Activated CD8-positive, alpha-beta memory T cell treated with anti-CD3 and anti-CD28 coated beads, Interleukin-2, amount 10 ng/mL, durations not matched to agents 7 days and 5 days (primary cell): ENCODE measurements at regions not wholly inside any gene's neighbourhood (a gene's known extent, or its start where the extent isn't known, plus 50 kb on each side); places are given as distances from the start of the nearest gene placed in this dataset.

Experiments
- ATAC-seq: fragments of 150-1000 bp; cut with Tn5 transposase; one replicate; pipeline ENCODE4 v1.10.0; 2021; ENCODE audit warnings: moderate library complexity
- CTCF ChIA-PET: fragments of 350-600 bp; sonication (Branson Sonifier 250); formaldehyde crosslinking; loops from one replicate; lab custom pipeline; 2021; ENCODE audit warnings: antibody characterized with exemption; lab: Charles Lee
- DNase-seq: peaks from one replicate; pipeline ENCODE4 v3.0.0-alpha.2; 2020
- H3K27ac Mint-ChIP-seq: one replicate; pipeline ENCODE4 v1.8.0; 2021; ENCODE audit warnings: mild to moderate bottlenecking, mixed read lengths
- H3K27me3 Mint-ChIP-seq: one replicate; pipeline ENCODE4 v1.8.0; 2021; ENCODE audit warnings: mixed read lengths
- H3K36me3 Mint-ChIP-seq: one replicate; pipeline ENCODE4 v1.8.0; 2021; ENCODE audit warnings: mild to moderate bottlenecking, mixed read lengths
- H3K4me1 Mint-ChIP-seq: one replicate; pipeline ENCODE4 v1.8.0; 2021; ENCODE audit warnings: mixed read lengths
- H3K4me3 Mint-ChIP-seq: one replicate; pipeline ENCODE4 v1.8.0; 2021; ENCODE audit warnings: mild to moderate bottlenecking, moderate library complexity, mixed read lengths
- H3K9me3 Mint-ChIP-seq: one replicate; pipeline ENCODE4 v1.8.0; 2022; ENCODE audit warnings: low read depth, mixed read lengths

GRCh38 chr1:110752941-110753725 lies 78.4 kb upstream of the KCNA3 start:
- H3K27me3 Mint-ChIP-seq, result peaks cover 54% of the 10 kb centered on the region
- no peaks in the 10 kb centered on the region for H3K36me3 Mint-ChIP-seq
- ATAC-seq, result no peak
- no peak for DNase-seq
- no peaks in the 10 kb centered on the region for H3K4me1 Mint-ChIP-seq
- CTCF ChIA-PET, result interaction anchor here (0.9 kb wide), 1 partner anchor 229 kb away, joined by 3 read pairs; no protein-coding TSS in a partner anchor
- no peak overlapping the region for H3K27ac Mint-ChIP-seq
- H3K4me3 Mint-ChIP-seq, result no peak overlapping the region
- no peaks in the 10 kb centered on the region for H3K9me3 Mint-ChIP-seq

- Mint-ChIP-seq H3K27ac (no peak overlapping the region), H3K9me3 (no peaks in the 10 kb centered on the region), H3K36me3 (no peaks in the 10 kb centered on the region), H3K4me3 (no peak overlapping the region), H3K27me3 (peaks cover 40% of the 10 kb centered on the region), H3K4me1 (no peaks in the 10 kb centered on the region)
- DNase-seq (no peak), ATAC-seq (no peak)
- CTCF ChIA-PET, result interaction anchor here (1.4 to 2.1 kb wide), 3 partner anchors 15 to 131 kb away, joined by 4 to 10 read pairs (median 7); no protein-coding TSS in a partner anchor
Measured at GRCh38 chr1:110750562-110750961, 75.8 kb upstream of the KCNA3 start.

DNA sequence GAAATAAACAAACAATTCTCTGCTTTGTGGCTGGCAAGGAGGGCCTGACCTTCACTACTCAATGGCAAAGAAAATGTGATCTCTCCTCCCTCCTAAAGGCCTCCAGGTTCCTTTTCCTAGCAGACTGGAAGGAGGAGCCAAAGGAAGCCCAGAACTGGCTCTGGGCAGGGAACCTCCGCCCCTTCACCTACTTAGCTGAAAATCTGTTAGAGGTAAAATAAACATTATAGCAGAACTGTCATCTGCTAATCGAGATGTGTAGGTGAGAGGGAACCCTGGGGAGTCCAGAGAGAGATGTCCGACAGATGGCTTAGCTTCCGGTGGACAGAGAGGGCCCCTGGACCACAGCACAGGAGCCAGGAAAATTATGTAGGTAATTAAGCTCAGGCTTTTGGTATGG lies 75.2 kb upstream of the KCNA3 start:
- Mint-ChIP-seq H3K4me3 (no peak overlapping the region), H3K27ac (no peak overlapping the region), H3K4me1 (no peaks in the 10 kb centered on the region), H3K27me3 (peaks cover 38% of the 10 kb centered on the region), H3K36me3 (no peaks in the 10 kb centered on the region), H3K9me3 (no peaks in the 10 kb centered on the region)
- CTCF ChIA-PET, result interaction anchor here (1.4 to 2.1 kb wide), 2 partner anchors 16 to 130 kb away, joined by 7 to 10 read pairs; no protein-coding TSS in a partner anchor
- ATAC-seq (no peak), DNase-seq (no peak)

- DNase-seq (peak; percentile 77), ATAC-seq (peak; percentile 61)
- Mint-ChIP-seq H3K4me3 (no peak overlapping the region), H3K9me3 (no peaks in the 10 kb centered on the region), H3K4me1 (no peaks in the 10 kb centered on the region), H3K27me3 (peaks cover 49% of the 10 kb centered on the region), H3K36me3 (no peaks in the 10 kb centered on the region), H3K27ac (no peak overlapping the region)
- CTCF ChIA-PET, result interaction anchor here (1.0 to 1.4 kb wide), 2 partner anchors 19 to 251 kb away, joined by 3 to 5 read pairs; no protein-coding TSS in a partner anchor
Measured at GRCh38 chr1:110746644-110747259, 72.0 kb upstream of the KCNA3 start.

- no peaks in the 10 kb centered on the region for H3K9me3 Mint-ChIP-seq
- no peak overlapping the region for H3K27ac Mint-ChIP-seq
- CTCF ChIA-PET, result interaction anchor here (1.2 kb wide), 1 partner anchor 12 kb away, joined by 3 read pairs; no protein-coding TSS in a partner anchor
- H3K27me3 Mint-ChIP-seq, result peaks cover 32% of the 10 kb centered on the region
- H3K36me3 Mint-ChIP-seq, result no peaks in the 10 kb centered on the region
- no peaks in the 10 kb centered on the region for H3K4me1 Mint-ChIP-seq
- no peak overlapping the region for H3K4me3 Mint-ChIP-seq
- DNase-seq (no peak), ATAC-seq (no peak)
Measured at GRCh38 chr1:110743397-110743796, 68.7 kb upstream of the KCNA3 start.

GRCh38 chr1:110736900-110737605 lies 62.3 kb upstream of the KCNA3 start:
- Mint-ChIP-seq H3K9me3 (no peaks in the 10 kb centered on the region), H3K27me3 (peaks cover 4% of the 10 kb centered on the region), H3K27ac (no peak overlapping the region), H3K36me3 (no peaks in the 10 kb centered on the region), H3K4me1 (no peaks in the 10 kb centered on the region), H3K4me3 (no peak overlapping the region)
- CTCF ChIA-PET, result interaction anchor here (1.5 to 2.2 kb wide), 3 partner anchors 10 to 29 kb away, joined by 3 to 6 read pairs (median 5); no protein-coding TSS in a partner anchor
- ATAC-seq, result no peak
- no peak for DNase-seq

DNA sequence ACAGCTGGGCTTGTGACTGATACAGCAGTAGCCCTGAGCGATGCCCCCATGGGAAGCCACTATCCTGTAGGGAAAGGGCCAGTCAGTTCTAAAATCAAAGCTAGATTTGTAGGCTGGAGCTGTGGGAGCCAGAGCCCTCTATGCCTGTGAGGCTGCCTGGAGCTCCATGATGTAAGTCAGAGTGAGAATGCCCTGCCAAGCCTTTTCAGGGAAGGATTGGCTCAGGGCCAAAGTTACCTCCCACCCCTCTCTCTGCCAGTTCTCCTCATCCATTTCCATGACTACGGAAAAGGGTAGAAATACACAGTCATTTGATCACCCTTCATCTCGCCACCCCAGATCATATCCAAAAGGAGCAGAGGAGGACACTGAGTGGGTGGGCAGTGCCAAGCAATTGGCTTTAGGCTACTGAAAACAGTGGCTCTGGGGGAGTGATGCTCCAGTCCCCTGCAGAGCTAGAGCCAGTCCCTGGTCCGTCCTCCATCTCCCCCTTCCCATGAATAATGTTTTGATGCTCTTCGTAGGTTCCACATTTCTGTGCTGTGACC lies 59.5 kb upstream of the KCNA3 start:
- Mint-ChIP-seq H3K4me1 (no peaks in the 10 kb centered on the region), H3K27ac (no peak overlapping the region), H3K36me3 (no peaks in the 10 kb centered on the region), H3K9me3 (no peaks in the 10 kb centered on the region), H3K4me3 (no peak overlapping the region), H3K27me3 (peaks cover 3% of the 10 kb centered on the region)
- CTCF ChIA-PET, result interaction anchor here (0.8 to 2.7 kb wide), 2 partner anchors 114 to 242 kb away, joined by 3 to 9 read pairs; no protein-coding TSS in a partner anchor
- ATAC-seq, result no peak
- no peak for DNase-seq

DNA sequence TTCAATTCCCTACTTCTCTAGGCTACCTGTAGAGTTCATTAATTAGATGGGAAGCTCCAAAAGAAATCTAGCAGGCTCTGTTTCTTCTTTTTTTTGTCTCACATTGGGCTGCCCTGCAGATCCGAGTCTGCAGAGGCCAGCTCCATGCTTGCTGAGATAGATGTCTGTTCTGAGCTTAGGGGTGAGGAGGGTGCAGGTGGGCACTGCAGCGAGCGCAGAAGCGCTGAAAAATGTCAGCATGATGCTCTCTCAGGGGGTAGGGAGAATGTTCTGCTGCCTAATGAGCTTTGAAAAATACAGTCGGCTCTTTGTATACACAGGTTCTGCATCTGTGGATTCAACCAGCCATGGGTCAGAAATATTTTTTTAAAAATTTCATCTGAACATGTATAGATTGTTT lies 56.8 kb upstream of the KCNA3 start:
- Mint-ChIP-seq H3K27ac (no peak overlapping the region), H3K4me3 (no peak overlapping the region), H3K27me3 (peaks cover 3% of the 10 kb centered on the region), H3K9me3 (no peaks in the 10 kb centered on the region), H3K36me3 (no peaks in the 10 kb centered on the region), H3K4me1 (peaks cover 17% of the 10 kb centered on the region)
- ATAC-seq (no peak), DNase-seq (no peak)
- CTCF ChIA-PET, result interaction anchor here (2.4 kb wide), 1 partner anchor 9 kb away, joined by 7 read pairs; no protein-coding TSS in a partner anchor

DNA sequence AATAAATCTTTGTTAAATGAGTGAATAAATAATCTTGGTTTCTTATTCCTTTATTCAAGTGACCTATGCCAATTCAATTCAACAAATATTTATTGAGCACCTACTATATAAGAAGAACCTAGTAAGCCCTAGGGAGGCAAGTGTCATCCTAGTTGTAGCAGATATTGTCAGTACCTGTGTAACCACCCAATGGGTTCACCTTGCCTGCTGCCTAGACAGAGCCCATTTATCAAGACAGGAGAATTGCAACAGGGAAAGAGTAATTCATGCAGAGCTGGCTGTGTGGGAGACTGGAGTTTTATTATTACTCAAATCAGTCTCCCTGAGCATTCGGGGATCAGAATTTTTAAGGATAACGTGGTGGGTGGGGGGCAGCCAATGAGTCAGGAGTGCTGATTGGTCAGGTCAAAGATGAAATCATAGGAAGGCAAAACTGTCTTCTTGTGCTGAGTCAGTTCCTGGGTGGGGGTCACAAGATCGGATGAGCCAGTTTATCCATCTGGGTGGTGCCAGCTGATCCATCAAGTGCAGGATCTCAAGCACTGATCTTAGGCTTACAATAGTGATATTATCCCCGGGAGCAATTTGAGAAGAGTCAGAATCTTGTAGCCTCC lies 53.8 kb upstream of the KCNA3 start:
- no peaks in the 10 kb centered on the region for H3K9me3 Mint-ChIP-seq
- H3K36me3 Mint-ChIP-seq, result no peaks in the 10 kb centered on the region
- CTCF ChIA-PET, result interaction anchor here (1.2 kb wide), 1 partner anchor 36 kb away, joined by 3 read pairs; no protein-coding TSS in a partner anchor
- H3K27me3 Mint-ChIP-seq, result peaks cover 2% of the 10 kb centered on the region
- ATAC-seq (no peak), DNase-seq (no peak)
- no peak overlapping the region for H3K4me3 Mint-ChIP-seq
- no peak overlapping the region for H3K27ac Mint-ChIP-seq
- peaks cover 25% of the 10 kb centered on the region for H3K4me1 Mint-ChIP-seq

GRCh38 chr1:110727246-110727645 lies 52.5 kb upstream of the KCNA3 start:
- CTCF ChIA-PET, result interaction anchor here (0.9 to 2.1 kb wide), 8 partner anchors 9 to 108 kb away, joined by 3 to 9 read pairs (median 4); no protein-coding TSS in a partner anchor
- DNase-seq (no peak), ATAC-seq (peak; percentile 12)
- Mint-ChIP-seq H3K27me3 (no peaks in the 10 kb centered on the region), H3K36me3 (no peaks in the 10 kb centered on the region), H3K27ac (peak overlapping the region; percentile 84), H3K4me1 (peaks cover 25% of the 10 kb centered on the region), H3K4me3 (peak overlapping the region; percentile 65), H3K9me3 (no peaks in the 10 kb centered on the region)

DNA sequence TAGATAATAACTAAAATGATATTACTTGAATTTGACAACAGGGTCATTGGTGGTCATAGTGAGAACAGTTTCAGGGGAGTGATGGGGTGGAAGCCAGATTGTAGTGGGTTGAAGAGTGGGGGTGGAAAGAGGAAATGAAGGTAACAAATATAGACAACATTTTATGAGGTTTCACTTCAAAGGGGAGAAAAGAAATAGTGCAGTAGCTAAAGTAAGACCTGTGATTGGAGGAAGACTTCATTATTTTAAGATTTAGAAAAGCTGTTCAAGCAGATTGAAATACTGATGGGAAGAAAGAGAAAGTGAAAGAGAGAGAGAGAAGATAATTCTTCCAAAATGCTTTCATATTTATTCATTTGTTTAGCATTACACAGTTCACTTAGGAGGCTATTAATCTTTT lies 52.0 kb upstream of the KCNA3 start:
- Mint-ChIP-seq H3K36me3 (no peaks in the 10 kb centered on the region), H3K27me3 (no peaks in the 10 kb centered on the region), H3K4me3 (peak overlapping the region; percentile 65), H3K9me3 (no peaks in the 10 kb centered on the region), H3K4me1 (peaks cover 25% of the 10 kb centered on the region), H3K27ac (peak overlapping the region; percentile 84)
- no peak for DNase-seq
- ATAC-seq, result peak; percentile 66
- CTCF ChIA-PET, result interaction anchor here (0.9 to 2.1 kb wide), 9 partner anchors 10 to 107 kb away, joined by 3 to 9 read pairs (median 4); no protein-coding TSS in a partner anchor
